HEK293 (cell line): ENCODE measurements at regions not wholly inside any gene's neighbourhood (a gene's known extent, or its start where the extent isn't known, plus 50 kb on each side); places are given as distances from the start of the nearest gene placed in this dataset.

Source experiments
- CTCF ChIP-seq: fragments of 450-650 bp; formaldehyde crosslinking; IDR thresholded peaks from 2 replicates; pipeline ENCODE4 v1.5.1; 2016; ENCODE audit warnings: missing biosample characterization, missing genetic modification characterization
- PATZ1 ChIP-seq: fragments of 450-650 bp; formaldehyde crosslinking; IDR thresholded peaks from 2 replicates; pipeline ENCODE4 v1.5.1; 2016; ENCODE audit warnings: missing biosample characterization, missing genetic modification characterization
- SETDB1 ChIP-seq: IDR thresholded peaks from one replicate; pipeline ENCODE4 v1.6.1; 2017; ENCODE audit warnings: mild to moderate bottlenecking, low read length, moderate library complexity, mixed read lengths; ENCODE audit not compliant: insufficient read length
- ZNF221 ChIP-seq: fragments of 450-650 bp; formaldehyde crosslinking; IDR thresholded peaks from 2 replicates; pipeline ENCODE4 v1.5.1; 2017; ENCODE audit warnings: missing biosample characterization, missing genetic modification characterization, borderline replicate concordance
- ZNF292 ChIP-seq: fragments of 450-650 bp; formaldehyde crosslinking; IDR thresholded peaks from 2 replicates; pipeline ENCODE4 v1.5.1; 2016; ENCODE audit warnings: low read depth, missing biosample characterization, missing genetic modification characterization, borderline replicate concordance
- ZNF747 ChIP-seq: fragments of 450-650 bp; formaldehyde crosslinking; IDR thresholded peaks from 2 replicates; pipeline ENCODE4 v1.5.1; 2016; ENCODE audit warnings: missing biosample characterization, missing genetic modification characterization

GRCh38 chr18:72194072-72194471, 350.1 kb downstream of the CBLN2 start:
- no peak for TF ChIP-seq PATZ1 (tag by site-specific recombination)
- TF ChIP-seq CTCF: no peak
- no peak for TF ChIP-seq ZNF292 (tag by site-specific recombination)
- TF ChIP-seq ZNF221: no peak
- no peak for TF ChIP-seq SETDB1
- TF ChIP-seq ZNF747 (tag by site-specific recombination): no peak
